Sciatic nerve (tissue), 2 donors: ENCODE measurements at regions not wholly inside any gene's neighbourhood (a gene's known extent, or its start where the extent isn't known, plus 50 kb on each side); places are given as distances from the start of the nearest gene placed in this dataset.

Experiments
- ATAC-seq: fragments of 200-7000 bp; cut with Tn5 transposase; one replicate; pipeline ENCODE4 v1.9.1; 2020; ENCODE audit warnings: mild to moderate bottlenecking, moderate library complexity
- DNase-seq: peaks from one replicate; pipeline ENCODE4 v3.0.0-alpha.2; 2020; ENCODE audit warnings: low spot score
- intact Hi-C: fragments of 100-400 bp; cut with DNase I; formaldehyde crosslinking; loops from one replicate; pipeline ENCODE4 v1.14.2; 2022
- donor health status: DM: no; HTN: no; CAD: no.
- donor health status: DM: no; HTN: no; CAD: no.

GRCh38 chr3:176935194-176935888 is 261.9 kb downstream of the TBL1XR1 start:
- intact Hi-C loops = no loop called here
- ATAC-seq = no peak

GRCh38 chr3:176934698-176935097 is 262.6 kb downstream of the TBL1XR1 start:
- no peak for DNase-seq
- no peak for ATAC-seq
- intact Hi-C loops = no loop called here

More at GRCh38 chr3:176935194-176935888, 261.9 kb downstream of the TBL1XR1 start:
- DNase-seq = no peak

GRCh38 chr3:176933704-176934103 is 263.6 kb downstream of the TBL1XR1 start:
- intact Hi-C loops = no loop called here
- ATAC-seq (no peak), DNase-seq (no peak)

- ATAC-seq (no peak), DNase-seq (no peak)
- intact Hi-C loops = no loop called here
Observed at GRCh38 chr3:176932433-176932832, 264.8 kb downstream of the TBL1XR1 start.

- ATAC-seq (no peak), DNase-seq (no peak)
- intact Hi-C loops = no loop called here
Observed at GRCh38 chr3:176931991-176932390, 265.3 kb downstream of the TBL1XR1 start.

GRCh38 chr3:176930942-176931341 is 266.3 kb downstream of the TBL1XR1 start:
- ATAC-seq = no peak
- DNase-seq = no peak
- intact Hi-C loops = no loop called here

GRCh38 chr3:176928582-176928931 is 268.7 kb downstream of the TBL1XR1 start:
- no peak for ATAC-seq
- intact Hi-C loops = no loop called here
- DNase-seq = no peak

GRCh38 chr3:176927706-176928581 is 269.3 kb downstream of the TBL1XR1 start:
- DNase-seq (no peak), ATAC-seq (no peak)
- intact Hi-C loops = no loop called here

- intact Hi-C loops = no loop called here
- DNase-seq = no peak
Observed at GRCh38 chr3:176927280-176927679, 270.0 kb downstream of the TBL1XR1 start.

GRCh38 chr3:176926688-176927087 is 270.6 kb downstream of the TBL1XR1 start:
- ATAC-seq (no peak), DNase-seq (no peak)
- intact Hi-C loops = no loop called here

More at GRCh38 chr3:176927280-176927679, 270.0 kb downstream of the TBL1XR1 start:
- ATAC-seq = no peak

GRCh38 chr3:176926034-176926433 is 271.2 kb downstream of the TBL1XR1 start:
- intact Hi-C loops = no loop called here
- ATAC-seq (no peak), DNase-seq (no peak)

GRCh38 chr3:176920766-176921160 is 276.5 kb downstream of the TBL1XR1 start:
- DNase-seq (no peak), ATAC-seq (no peak)
- intact Hi-C loops = no loop called here

- intact Hi-C loops = no loop called here
- DNase-seq = peak; percentile 69
- no peak for ATAC-seq
Observed at GRCh38 chr3:176919836-176920765, 277.2 kb downstream of the TBL1XR1 start.

GRCh38 chr3:176916777-176917176 is 280.5 kb downstream of the TBL1XR1 start:
- intact Hi-C loops = no loop called here
- ATAC-seq (no peak), DNase-seq (no peak)

- intact Hi-C loops = no loop called here
- DNase-seq (no peak), ATAC-seq (no peak)
Observed at GRCh38 chr3:176914764-176915163, 282.5 kb downstream of the TBL1XR1 start.

- DNase-seq = no peak
- no peak for ATAC-seq
- intact Hi-C loops = no loop called here
Observed at GRCh38 chr3:176911579-176911978, 285.7 kb downstream of the TBL1XR1 start.

- intact Hi-C loops = no loop called here
- DNase-seq = no peak
- no peak for ATAC-seq
Observed at GRCh38 chr3:176909044-176909443, 288.2 kb downstream of the TBL1XR1 start.

- ATAC-seq (peak; percentile 49), DNase-seq (no peak)
- intact Hi-C loops = no loop called here
Observed at GRCh38 chr3:176906046-176906905, 291.0 kb downstream of the TBL1XR1 start.
